LNCAP (cell line): ENCODE measurements at regions not wholly inside any gene's neighbourhood (a gene's known extent, or its start where the extent isn't known, plus 50 kb on each side); places are given as distances from the start of the nearest gene placed in this dataset.

Source experiments
- TF ChIP-seq, protein P1 (sequence below): fragments of 450-650 bp; IDR thresholded peaks from 2 replicates; pipeline ENCODE4 v1.5.1; 2017; ENCODE audit warnings: mild to moderate bottlenecking

DNA sequence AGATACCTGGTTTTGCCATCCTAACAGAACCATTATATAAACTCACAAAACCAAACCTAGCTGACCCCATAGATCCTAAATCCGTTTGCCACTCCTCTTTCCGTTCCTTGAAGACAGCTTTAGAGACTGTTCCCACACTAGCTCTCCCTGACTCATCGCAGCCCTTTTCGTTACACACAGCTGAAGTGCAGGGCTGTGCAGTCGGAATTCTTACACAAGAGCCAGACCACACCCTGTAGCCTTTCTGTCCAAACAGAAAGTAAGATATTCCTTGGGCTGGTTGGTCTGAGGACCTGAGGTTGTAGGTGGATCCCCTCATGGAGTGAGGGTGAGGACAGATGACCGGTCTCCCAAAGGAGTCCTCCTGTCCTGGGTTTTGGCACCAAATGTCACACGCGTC, 56.7 kb upstream of the NAA35 start:
- TF ChIP-seq, protein P1, sequence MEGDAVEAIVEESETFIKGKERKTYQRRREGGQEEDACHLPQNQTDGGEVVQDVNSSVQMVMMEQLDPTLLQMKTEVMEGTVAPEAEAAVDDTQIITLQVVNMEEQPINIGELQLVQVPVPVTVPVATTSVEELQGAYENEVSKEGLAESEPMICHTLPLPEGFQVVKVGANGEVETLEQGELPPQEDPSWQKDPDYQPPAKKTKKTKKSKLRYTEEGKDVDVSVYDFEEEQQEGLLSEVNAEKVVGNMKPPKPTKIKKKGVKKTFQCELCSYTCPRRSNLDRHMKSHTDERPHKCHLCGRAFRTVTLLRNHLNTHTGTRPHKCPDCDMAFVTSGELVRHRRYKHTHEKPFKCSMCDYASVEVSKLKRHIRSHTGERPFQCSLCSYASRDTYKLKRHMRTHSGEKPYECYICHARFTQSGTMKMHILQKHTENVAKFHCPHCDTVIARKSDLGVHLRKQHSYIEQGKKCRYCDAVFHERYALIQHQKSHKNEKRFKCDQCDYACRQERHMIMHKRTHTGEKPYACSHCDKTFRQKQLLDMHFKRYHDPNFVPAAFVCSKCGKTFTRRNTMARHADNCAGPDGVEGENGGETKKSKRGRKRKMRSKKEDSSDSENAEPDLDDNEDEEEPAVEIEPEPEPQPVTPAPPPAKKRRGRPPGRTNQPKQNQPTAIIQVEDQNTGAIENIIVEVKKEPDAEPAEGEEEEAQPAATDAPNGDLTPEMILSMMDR: no peak

DNA sequence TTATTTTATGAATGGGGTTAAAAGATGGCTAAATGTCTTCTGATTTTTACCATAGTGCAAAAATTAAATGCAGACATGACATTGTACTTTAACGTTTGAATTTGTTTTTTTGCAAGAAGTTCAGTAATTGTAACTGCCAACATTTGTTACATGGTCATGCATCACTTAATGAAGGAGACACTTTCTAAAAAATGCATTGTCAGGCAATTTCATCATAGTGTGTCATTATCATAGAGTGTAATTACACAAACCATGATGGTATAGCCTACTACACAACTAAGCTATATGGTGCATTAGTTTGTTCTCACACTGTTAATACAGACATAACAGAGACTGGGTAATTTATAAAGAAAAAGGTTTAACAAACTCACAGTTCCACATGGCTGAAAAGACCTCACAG, 50.0 kb upstream of the NAA35 start:
- TF ChIP-seq, protein P1: no peak
